GM19025 (cell line): ENCODE measurements at regions not wholly inside any gene's neighbourhood (a gene's known extent, or its start where the extent isn't known, plus 50 kb on each side); places are given as distances from the start of the nearest gene placed in this dataset.

Experiments
- ATAC-seq: cut with Tn5 transposase; IDR thresholded peaks from one replicate; pipeline ENCODE4 v1.9.1; 2021; ENCODE audit warnings: mild to moderate bottlenecking, low read depth, moderate library complexity; ENCODE audit not compliant: unreplicated experiment

DNA sequence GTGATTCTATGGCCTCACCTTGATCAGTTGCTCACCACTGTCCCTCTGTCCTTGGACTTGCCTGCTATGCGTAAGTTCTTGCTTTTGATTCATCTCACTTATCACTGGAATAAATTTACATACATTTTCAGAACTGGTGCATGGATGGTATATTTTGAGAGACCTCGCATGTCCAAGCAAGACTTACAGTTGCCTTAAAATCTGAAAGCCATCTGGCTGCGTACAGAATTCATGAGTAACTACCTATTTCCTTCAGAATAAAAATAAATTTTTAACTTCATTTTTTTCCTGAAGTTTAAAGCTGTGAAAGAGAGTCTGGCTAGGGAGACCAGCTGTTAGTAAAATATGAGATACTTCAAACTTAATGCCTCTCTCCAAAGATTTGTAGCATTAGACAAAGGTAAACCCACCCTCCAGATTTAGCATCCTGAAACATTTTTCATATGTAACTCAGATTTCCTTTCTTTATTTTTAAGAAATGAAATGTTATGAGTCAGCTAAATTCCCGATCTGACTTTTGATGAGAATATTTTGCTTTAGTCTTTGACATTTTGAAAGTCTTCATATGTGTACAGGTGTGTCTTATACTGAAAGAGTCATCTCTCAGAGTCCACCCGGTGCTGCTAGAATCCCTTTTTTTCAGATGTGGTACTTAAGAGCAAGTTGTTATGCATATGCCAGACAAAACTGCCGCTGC lies 136.4 kb upstream of the CELF2 start:
- ATAC-seq, result no peak

DNA sequence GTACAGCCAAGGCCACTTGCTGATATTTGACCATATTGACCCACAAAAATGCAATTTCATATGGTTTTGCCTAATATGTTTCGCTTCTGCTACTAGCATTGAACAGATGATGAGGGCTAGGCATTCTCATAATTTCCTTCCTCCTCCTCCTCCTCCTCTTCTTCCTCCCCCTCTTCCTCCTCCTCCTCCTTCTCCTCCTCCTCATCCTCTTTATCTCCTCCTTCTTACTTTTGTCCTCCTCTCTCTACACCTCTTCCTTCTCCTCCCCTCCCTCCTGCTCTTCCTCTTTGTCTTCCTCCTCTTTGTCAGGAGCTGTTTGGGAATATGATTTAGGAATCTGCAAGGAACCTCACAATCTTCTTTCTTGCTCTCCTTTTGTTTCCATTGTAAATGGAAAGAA lies 133.9 kb upstream of the CELF2 start:
- no peak for ATAC-seq

DNA sequence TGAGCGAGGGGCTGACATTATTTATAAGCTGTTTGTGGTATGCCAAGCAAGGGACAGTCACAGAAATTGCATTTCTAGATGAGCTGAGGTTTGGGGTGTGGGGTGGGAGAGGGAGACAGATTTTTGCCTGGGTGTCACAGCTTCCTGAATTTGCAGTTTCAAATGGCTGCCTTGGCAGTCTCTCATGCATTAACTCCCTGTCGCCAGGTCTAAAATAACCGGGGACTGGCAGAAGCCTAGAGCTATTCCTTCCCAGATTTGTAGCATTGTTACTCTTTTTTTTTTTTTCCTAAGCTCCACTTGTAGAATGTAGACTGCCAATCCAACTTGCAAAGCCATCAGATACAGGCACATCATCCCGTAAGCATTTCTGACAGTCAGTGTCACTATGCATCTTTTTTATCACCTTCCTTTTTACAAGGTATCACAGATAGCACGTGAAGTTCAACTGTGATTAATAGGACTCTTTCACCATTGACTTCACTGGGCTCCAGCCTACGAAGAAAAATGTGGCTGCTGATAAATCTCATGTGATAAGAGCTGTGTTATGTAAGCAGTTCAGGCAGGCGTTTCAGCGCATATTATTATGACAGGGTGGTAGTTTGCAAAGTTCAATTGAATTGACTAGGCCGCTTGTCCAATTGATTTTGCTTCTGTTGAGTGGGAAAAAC lies 130.7 kb upstream of the CELF2 start:
- no peak for ATAC-seq

DNA sequence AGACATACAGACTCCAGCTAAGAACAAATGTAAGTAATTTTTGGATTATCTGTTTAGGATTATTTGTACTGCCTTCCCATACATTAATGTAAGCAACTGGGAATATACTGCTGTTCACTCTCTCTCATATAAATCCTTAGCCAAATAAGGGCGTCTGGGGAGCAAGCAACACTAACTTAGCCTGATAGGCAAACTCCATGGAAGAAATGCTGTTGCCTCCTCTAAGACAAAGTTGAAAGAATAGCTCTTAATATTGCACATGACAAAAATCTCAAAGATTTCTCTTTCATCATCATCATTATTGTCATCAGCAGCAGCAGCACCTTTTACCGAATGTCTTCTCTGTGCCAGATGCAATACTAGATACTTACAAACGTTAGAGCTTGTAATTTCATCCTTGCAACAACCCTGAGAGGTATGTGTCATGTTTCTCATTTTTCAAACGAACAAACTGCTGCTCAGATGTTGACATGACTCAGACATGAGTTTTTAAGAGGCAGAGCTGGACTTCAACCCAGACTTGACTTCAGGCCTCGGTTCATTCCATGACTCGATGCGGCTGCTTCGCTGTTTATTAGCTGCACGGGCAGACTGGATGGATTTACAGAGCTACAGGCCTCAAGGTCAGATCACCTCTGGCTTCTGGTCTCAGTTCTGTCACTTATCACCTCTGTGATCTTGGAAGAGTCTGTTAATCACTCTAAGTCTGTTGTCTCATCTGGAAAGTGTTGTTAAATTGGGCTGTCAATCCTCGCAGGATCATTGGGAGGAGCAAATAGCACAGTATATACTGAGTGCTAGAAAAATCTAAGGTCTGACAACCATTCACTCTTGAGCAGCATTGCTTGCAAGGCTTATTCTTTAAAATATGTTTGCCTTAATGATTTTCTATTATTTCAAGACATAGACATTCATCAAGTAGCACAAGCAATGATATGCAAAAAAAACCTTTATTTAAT lies 126.3 kb upstream of the CELF2 start:
- ATAC-seq, result no peak

DNA sequence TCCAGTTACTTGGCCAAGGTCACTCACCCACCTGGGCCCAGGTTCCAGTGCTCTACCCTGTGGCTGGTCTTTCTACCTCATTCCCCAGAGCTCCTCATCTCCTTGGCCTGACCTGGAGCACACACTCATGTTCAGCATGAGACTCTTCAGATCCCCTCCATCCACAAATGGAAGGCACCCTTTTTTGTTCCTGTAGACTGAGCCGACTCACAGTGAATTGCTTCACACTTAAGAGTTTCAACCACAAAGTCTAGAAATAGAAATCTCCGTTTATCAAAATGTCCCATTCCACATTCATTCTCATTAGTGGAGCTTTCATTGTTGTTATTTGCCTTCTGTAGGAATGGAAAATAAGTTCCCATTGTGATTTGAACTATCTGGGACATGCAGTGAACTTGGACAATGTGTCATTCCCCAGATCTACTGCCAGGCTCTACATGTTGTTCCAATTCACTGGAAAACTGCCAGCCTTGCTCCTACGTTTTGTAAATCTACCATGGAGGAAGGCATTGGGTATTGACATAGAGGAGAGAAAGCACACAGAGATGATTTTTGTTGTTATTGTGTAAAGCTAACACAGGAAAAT lies 125.3 kb upstream of the CELF2 start:
- ATAC-seq, result no peak

DNA sequence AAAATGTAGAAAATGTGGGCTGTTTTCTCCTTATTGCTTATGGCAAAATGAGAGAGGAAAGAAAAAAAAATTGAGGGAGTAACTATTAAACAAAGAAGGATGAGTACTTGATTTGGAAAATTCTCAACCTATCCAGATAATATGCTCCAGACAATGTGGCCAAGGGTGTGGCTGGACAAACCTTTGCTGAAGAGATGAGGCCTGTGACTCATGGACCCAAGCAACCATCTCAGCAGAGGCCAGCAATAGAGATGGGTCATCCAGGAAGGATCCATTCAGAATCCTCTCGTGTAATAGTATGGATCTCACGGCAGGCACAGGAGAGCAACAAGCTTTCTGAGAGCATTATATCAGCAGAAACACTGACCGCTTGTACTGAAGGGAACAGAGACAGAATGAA lies 120.3 kb upstream of the CELF2 start:
- no peak for ATAC-seq

DNA sequence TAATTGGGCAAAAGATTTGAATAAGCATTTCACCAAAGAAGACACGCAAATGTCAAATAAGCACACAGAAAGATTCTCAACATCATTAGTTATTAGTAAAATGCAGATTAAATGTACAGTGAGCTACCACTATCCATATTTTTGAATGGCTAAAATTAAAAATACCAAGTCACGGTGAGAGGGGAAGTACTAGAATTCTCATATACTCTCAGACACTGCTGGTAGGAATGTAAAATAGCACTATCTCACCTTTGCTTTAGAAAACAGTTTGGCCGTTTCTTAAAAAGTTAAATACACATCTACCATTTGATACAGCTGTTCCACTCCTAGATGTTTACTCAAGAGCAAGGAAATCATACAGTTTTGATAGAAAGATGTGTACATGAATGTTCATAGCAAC lies 115.8 kb upstream of the CELF2 start:
- no peak for ATAC-seq

DNA sequence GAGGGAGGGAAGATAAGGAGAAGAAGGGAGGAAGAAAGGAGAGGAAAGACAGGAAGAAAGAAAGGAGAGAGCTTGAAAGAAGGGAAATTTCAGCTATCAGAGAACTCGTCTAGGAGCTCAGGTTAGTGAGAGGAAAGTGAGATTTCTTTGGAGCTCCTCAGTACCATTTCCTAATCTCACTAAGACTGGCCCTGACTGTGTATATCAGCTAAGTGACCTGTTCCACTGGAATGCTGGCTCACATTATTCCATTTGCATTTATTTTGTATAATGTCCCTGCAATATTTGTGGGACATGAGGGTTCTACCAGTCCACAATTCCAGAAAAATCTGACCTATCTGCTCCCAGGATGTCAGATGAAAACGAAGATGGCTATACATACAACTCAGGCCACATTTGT lies 114.7 kb upstream of the CELF2 start:
- no peak for ATAC-seq

DNA sequence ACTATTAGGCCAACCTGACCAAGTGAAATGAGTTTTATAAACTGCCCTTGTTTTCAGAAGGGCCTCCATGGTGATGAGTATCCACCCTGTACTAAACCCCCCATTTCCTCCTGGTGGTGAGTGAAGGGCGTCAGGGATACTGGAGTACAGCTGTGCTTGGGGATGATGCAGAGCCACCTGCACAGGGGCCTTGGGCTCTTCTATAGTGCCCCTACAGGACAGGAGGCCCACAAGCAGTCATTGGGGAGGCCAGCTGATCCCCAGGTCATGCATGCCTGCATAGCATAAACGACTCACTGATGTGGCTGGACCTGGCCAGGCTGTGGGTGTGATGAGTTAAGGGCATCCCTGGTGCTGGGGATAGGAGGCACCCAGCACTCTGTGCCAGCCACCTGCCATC lies 114.1 kb upstream of the CELF2 start:
- ATAC-seq, result no peak

DNA sequence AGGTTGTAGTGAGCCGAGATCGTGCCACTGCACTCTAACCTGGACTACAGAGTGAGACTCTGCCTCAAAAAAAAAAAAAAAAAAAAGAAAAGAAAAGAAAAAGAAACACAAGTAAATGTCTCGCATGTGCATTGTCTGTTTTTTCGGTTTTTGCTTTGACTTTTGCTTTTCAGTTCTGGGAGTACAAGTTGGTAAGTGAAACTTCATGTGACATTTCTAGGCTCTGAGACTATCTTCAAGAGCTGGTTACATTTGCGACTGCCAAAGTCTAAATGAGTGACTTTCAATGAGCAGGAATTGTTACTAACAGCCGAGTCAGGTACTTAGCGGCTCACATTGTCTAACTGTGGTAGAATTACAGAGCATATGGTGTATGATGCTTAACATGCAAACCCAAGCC lies 107.0 kb upstream of the CELF2 start:
- no peak for ATAC-seq

DNA sequence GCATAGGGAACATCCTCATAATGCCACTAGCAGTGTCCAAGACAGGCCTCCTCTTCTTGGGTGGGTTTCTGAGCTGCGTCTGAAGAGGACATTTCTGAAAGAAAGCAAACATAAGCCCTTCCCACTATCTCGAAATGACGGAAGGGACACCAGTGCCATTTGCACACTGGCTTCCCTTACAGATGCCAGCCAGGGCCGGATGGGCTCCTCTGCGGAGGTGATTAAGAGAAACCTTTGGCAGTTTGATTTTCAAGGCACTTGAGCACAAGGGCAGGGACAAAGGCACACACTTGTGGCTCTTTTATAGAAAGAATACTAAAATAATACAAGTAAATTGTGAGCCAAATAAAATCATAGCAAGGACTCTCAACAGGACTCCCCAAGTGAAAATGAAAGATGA lies 106.6 kb upstream of the CELF2 start:
- no peak for ATAC-seq

DNA sequence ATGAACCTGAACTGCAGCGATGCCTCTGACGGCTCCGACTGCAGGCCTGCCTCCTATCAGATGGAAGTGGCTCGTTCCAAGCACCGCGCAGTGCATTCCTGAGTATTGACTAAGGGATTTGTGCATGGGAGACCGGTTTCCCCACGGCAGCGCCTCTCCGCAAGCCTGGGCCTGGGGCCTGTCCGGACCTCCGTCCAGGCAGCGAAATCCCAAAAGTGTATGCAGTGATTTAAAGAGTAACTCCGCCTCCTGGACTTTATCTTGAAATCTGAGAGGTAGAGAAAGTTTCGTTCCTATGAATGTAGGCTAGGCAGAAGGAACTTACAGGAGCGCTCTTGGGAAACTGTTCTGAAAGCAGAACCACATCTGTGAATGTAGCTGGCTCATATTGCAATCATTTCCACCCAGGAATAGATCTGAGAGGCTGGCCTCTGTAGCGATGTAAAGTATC lies 106.2 kb upstream of the CELF2 start:
- ATAC-seq, result no peak

DNA sequence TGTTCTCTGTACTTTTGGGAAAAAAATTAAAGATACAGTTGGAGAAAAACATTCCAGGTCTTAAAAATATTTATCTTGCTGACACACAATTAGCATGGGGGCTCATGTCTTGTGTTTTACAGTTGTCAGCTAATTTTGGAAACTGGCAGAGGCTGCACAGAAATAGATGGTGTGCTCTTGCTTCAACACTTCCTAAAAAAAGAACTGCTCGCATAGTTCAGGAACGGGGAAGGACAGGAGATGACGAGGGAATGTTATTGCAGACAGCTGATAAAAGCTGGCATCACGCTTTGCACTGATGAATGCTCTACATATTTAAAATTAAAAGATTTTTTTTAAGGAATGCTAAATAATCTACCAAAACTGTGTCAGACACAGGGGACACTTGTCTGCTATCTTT lies 103.5 kb upstream of the CELF2 start:
- no peak for ATAC-seq

DNA sequence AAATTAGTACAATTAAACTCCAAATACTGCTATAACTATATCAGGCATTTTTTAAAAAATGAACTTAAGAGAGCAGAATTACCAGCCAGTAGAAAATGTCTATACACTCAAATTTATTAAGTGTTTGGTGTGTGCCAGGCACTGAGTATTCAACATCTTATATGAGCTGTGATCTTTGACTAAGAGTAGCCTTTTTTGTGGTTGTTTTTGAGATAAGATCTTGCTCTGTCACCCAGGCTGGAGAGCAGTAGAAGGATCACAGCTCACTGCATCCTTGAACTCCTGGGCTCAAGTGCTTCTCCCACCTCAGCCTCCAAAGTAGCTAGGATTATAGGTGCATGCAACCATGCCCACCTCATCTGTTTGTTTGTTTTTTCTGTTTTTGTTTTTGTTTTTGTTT lies 102.5 kb upstream of the CELF2 start:
- no peak for ATAC-seq

DNA sequence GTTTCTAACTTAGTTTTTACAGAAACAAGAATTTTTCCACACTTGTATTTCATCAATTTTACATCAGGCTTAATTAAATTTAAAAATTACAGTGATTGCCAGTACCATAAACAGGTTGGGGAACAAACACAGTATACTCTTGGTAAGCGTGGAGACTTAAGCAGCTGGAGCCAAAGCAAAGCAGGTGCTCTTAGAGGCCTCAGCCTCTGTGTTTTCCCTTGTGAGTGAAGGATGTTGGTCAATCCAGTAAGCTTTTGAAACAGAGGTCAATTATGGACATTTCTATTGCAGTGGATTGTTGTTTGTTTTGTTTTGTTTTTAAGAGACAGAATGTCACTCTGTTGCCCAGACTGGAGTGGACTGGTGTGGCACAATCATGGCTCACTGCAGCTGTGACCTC lies 100.6 kb upstream of the CELF2 start:
- ATAC-seq, result no peak

DNA sequence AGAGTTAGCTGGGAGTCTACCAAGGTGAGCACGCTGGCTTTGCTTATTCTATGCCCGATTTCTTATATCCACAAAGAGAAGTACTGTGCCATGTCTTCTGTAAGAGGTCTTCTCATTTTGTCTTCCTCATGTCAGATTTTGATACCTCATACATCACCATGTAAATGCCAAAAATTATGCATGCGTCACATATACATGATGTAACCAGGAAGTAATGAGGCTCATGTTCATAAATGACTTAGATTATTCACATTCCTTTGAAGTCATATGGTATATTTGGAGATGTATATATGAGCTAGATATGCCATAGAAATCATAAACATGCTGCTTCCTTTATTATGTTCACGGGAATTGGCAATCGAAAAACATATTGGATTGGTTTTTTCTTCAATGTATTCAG lies 97.7 kb upstream of the CELF2 start:
- no peak for ATAC-seq

DNA sequence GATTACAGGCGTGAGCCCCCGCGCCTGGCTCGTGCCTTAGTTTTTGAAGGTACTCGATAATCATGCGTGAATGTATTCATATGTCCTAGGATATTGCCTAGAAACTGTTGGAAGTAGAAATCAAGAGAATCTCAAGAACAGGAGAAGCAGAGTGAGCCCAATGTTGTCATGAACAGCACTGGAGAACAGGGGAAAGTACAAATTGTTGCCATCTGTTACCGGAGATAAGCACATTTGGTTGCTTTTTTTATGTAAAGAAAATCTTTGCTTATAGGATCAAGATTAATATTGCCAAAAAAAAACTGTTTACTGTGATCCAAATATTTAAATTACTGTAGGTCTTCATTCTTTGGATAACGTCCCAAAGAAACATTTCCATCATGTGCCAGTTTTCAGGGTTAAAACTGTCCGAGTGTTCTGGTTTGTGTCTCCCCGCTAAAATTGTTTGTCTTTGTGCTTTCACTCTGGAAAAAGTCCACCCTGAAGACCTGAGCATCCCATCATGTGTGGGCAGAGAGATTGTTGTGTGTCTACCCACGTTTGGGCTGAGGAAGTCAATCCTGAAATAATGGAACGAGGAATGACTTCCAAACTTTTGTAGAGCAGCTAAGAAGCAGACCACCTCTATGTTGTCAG lies 95.7 kb upstream of the CELF2 start:
- no peak for ATAC-seq

DNA sequence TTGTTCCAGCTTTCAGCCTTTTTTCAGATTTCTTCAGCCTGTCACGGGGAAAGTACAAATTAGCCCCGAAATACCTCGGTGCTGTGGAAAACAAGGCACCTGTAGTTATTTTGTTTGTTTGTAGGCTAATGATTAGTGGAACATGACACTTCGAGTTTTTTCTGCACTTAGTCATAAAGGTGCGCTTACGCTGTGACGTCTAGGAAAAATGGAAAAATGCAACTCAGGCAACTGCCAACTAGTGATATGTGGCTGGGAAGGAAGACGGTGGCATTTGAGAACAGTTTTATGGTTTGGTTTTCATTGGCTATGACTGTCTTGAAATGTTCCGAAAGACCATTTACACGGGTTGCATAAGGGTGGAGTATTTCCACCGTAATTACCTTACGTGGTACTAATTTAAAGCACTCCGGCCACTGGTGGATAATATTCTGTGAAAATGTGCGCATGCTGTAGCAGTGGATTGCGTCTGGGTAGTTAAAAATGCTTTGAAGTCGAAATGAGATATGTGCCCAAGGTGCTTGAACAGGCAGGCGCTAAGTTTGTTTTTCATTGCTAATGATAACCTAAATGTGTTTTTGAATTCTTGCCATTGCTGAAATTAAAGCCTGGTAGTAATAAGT lies 94.5 kb upstream of the CELF2 start:
- no peak for ATAC-seq

DNA sequence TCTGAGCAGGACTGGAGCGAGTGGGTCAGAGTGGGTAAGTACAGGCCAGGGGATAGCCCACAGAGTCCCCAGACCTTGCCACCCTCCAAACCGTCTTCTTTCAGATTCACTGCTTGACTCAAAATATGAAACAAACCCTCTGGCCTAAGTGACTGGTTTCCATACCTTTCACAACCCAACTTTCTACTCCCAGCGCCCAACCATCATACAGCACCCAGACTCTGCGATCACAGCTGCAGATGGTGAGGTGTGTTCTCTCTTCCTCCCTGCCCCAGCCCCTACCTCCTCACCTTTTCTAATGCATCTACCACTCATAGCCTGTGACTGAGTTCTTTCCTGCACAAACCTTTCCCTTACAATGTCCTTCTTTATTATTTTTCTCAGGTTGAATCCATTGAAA lies 92.0 kb upstream of the CELF2 start:
- ATAC-seq, result no peak

DNA sequence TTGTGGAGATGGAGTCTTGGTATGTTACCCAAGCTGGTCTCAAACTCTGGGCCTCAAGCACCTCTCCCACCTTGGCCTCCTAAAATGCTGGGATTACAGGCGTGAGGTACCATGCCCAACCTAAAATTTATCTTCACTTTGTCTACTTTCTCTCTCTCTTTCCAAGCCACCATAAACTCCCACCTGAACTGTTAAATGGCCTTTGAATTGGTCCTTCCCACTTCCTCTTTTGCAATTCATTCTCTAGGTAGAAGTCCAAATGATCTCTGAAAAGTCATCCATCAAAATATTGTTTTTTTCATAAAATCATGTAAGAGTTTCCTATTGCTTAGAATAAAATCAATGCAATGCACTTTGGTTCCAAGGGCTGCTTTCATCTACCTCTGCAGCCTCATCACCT lies 90.1 kb upstream of the CELF2 start:
- no peak for ATAC-seq
